ENCODE measurements at regions not wholly inside any gene's neighbourhood (a gene's known extent, or its start where the extent isn't known, plus 50 kb on each side); places are given as distances from the start of the nearest gene placed in this dataset.

- H3K4me2 ChIP-seq = peak overlapping the region; percentile 45
- no peak overlapping the region for H3K4me3 Mint-ChIP-seq
- H3K9ac ChIP-seq = no peak overlapping the region
- no peaks in the 10 kb centered on the region for H3K36me3 Mint-ChIP-seq
- no peak for DNase-seq (ENCODE audit: low spot score)
- no peaks in the 10 kb centered on the region for H3K9me3 ChIP-seq (ENCODE audit: low read depth)
- no peak overlapping the region for H3K27ac ChIP-seq
- no peaks in the 10 kb centered on the region for H3K9me3 Mint-ChIP-seq
- peak overlapping the region; percentile 5 for H3K27ac Mint-ChIP-seq
- no peaks in the 10 kb centered on the region for H4K20me1 ChIP-seq (ENCODE audit: low read depth)
- peaks cover 6% of the 10 kb centered on the region for H3K27me3 Mint-ChIP-seq (ENCODE audit: insufficient read depth, low read depth)
- no peak overlapping the region for H3K4me3 ChIP-seq
- TF ChIP-seq EZH2phosphoT487 (IDR thresholded peaks at IDR 0.05) (no peak), EZH2 (IDR thresholded peaks at IDR 0.05) (no peak)
- TF ChIP-seq, protein P1, sequence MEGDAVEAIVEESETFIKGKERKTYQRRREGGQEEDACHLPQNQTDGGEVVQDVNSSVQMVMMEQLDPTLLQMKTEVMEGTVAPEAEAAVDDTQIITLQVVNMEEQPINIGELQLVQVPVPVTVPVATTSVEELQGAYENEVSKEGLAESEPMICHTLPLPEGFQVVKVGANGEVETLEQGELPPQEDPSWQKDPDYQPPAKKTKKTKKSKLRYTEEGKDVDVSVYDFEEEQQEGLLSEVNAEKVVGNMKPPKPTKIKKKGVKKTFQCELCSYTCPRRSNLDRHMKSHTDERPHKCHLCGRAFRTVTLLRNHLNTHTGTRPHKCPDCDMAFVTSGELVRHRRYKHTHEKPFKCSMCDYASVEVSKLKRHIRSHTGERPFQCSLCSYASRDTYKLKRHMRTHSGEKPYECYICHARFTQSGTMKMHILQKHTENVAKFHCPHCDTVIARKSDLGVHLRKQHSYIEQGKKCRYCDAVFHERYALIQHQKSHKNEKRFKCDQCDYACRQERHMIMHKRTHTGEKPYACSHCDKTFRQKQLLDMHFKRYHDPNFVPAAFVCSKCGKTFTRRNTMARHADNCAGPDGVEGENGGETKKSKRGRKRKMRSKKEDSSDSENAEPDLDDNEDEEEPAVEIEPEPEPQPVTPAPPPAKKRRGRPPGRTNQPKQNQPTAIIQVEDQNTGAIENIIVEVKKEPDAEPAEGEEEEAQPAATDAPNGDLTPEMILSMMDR (IDR thresholded peaks at IDR 0.05) = no peak
- H3K4me1 Mint-ChIP-seq = peaks cover 24% of the 10 kb centered on the region
- H3K27me3 ChIP-seq = no peaks in the 10 kb centered on the region
- peaks cover 15% of the 10 kb centered on the region for H3K4me1 ChIP-seq
- no peaks in the 10 kb centered on the region for H3K36me3 ChIP-seq
- no peaks in the 10 kb centered on the region for H3F3A ChIP-seq (ENCODE audit: low read depth)
- H3K79me2 ChIP-seq (ENCODE audit: low read depth) = no peaks in the 10 kb centered on the region
- H2AFZ ChIP-seq (replicated peaks) = no peak overlapping the region
Measured at GRCh38 chr2:105674859-105675541, 69.7 kb upstream of the NCK2 start.

DNA sequence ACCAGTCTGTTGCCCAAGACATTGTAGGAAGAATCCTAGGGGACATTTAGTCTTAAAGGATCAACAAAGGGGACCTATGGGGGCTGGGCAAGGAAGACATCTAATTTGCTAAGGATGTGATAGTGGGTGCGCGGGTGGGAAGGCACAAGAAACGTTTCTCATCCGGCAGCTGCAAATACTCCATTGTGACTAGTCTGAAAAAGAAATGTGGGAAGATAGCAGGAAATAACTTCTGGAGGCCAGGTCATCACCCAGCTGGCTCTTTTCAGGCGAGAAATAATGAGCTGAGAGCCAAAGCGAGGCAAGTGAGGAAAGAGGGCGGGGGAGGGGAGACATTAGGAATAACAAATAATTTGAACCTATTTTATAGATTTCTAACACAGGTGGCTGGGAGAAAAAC, 70.3 kb upstream of the NCK2 start:
- Histone ChIP-seq H3K9ac (no peak overlapping the region), H3K4me3 (no peak overlapping the region), H3K27ac (no peak overlapping the region), H3K4me1 (peaks cover 15% of the 10 kb centered on the region), H3K4me2 (peak overlapping the region; percentile 45), H3F3A (ENCODE audit: low read depth) (no peaks in the 10 kb centered on the region), H2AFZ (replicated peaks) (no peak overlapping the region), H3K27me3 (no peaks in the 10 kb centered on the region), H3K79me2 (ENCODE audit: low read depth) (no peaks in the 10 kb centered on the region), H3K9me3 (ENCODE audit: low read depth) (no peaks in the 10 kb centered on the region), H4K20me1 (ENCODE audit: low read depth) (no peaks in the 10 kb centered on the region), H3K36me3 (no peaks in the 10 kb centered on the region)
- no peak for TF ChIP-seq EZH2phosphoT487 (IDR thresholded peaks at IDR 0.05)
- Mint-ChIP-seq H3K27me3 (ENCODE audit: insufficient read depth, low read depth) (peaks cover 9% of the 10 kb centered on the region), H3K4me1 (peaks cover 24% of the 10 kb centered on the region), H3K36me3 (no peaks in the 10 kb centered on the region), H3K9me3 (no peaks in the 10 kb centered on the region), H3K27ac (peak overlapping the region; percentile 5), H3K4me3 (peak overlapping the region; percentile 0)
- no peak for DNase-seq (ENCODE audit: low spot score)

DNA sequence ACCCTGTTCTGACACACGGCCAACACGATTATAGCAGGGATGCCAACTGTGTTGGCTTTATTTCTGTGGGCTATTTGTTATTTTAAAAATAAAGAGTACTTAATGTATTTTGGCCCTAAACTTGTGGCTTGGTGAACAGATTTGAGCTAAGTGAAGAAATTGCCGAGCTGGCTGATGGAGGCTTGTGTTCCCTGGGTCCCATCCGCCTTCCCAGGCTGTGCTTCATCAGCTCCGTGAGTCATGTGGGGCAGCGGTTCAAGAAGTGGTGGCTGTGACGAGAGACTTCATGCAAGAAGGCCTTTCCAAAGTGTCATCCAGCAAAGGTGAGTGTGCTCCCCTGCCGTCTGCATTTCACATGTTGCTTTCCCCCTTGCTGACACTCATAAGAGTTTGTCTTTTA, 73.6 kb upstream of the NCK2 start:
- no peak overlapping the region for H3K9ac ChIP-seq
- TF ChIP-seq, protein P1 (IDR thresholded peaks at IDR 0.05) = no peak
- no peaks in the 10 kb centered on the region for H3K27me3 ChIP-seq
- no peak overlapping the region for H3K27ac ChIP-seq
- DNase-seq (ENCODE audit: low spot score) = no peak
- peaks cover 14% of the 10 kb centered on the region for H3K27me3 Mint-ChIP-seq (ENCODE audit: insufficient read depth, low read depth)
- peaks cover 14% of the 10 kb centered on the region for H3K9me3 Mint-ChIP-seq
- H3K27ac Mint-ChIP-seq = no peak overlapping the region
- H3K4me3 Mint-ChIP-seq = no peak overlapping the region
- no peak overlapping the region for H2AFZ ChIP-seq (replicated peaks)
- H3K4me3 ChIP-seq = no peak overlapping the region
- no peaks in the 10 kb centered on the region for H3F3A ChIP-seq (ENCODE audit: low read depth)
- H3K79me2 ChIP-seq (ENCODE audit: low read depth) = no peaks in the 10 kb centered on the region
- H3K36me3 Mint-ChIP-seq = no peaks in the 10 kb centered on the region
- H3K4me2 ChIP-seq = no peak overlapping the region
- H3K4me1 Mint-ChIP-seq = peaks cover 24% of the 10 kb centered on the region
- peaks cover 15% of the 10 kb centered on the region for H3K4me1 ChIP-seq
- no peaks in the 10 kb centered on the region for H3K9me3 ChIP-seq (ENCODE audit: low read depth)
- no peaks in the 10 kb centered on the region for H3K36me3 ChIP-seq
- H4K20me1 ChIP-seq (ENCODE audit: low read depth) = no peaks in the 10 kb centered on the region

DNA sequence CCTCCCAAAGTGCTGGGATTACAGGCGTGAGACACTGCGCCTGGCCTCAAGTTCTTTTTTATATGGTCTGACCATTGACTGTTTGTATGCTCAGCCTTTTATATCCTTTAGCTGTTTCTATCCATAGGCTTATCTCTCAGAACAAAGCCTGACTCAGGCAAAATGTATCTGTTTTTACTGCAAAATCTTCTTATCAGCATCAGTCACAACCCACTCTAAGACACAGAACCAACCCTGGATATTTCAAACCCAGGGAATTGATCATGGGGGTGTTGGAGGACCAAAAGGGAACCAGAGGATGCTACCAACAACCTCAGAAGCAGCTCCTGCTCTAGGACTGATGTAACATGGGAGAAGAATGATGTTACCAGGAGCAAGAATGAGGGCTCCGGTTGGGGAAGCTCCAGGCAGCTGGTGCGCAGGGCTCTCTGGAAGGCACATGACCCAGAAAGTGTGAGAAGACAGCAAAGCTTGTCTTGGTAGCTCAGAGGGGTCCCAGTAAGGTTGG, 75.3 kb upstream of the NCK2 start:
- peaks cover 4% of the 10 kb centered on the region for H3K4me1 ChIP-seq
- no peak overlapping the region for H3K4me2 ChIP-seq
- H3K4me3 ChIP-seq = no peak overlapping the region
- H3K9ac ChIP-seq = no peak overlapping the region
- peaks cover 9% of the 10 kb centered on the region for H3K9me3 ChIP-seq (ENCODE audit: low read depth)
- Mint-ChIP-seq H3K4me1 (peaks cover 8% of the 10 kb centered on the region), H3K36me3 (no peaks in the 10 kb centered on the region), H3K9me3 (peaks cover 26% of the 10 kb centered on the region), H3K27me3 (ENCODE audit: insufficient read depth, low read depth) (peaks cover 8% of the 10 kb centered on the region), H3K27ac (no peak overlapping the region), H3K4me3 (no peak overlapping the region)
- H3K79me2 ChIP-seq (ENCODE audit: low read depth) = no peaks in the 10 kb centered on the region
- DNase-seq (ENCODE audit: low spot score) = no peak
- H3K36me3 ChIP-seq = peaks cover 6% of the 10 kb centered on the region
- H4K20me1 ChIP-seq (ENCODE audit: low read depth) = no peaks in the 10 kb centered on the region
- H3K27me3 ChIP-seq = no peaks in the 10 kb centered on the region
- H2AFZ ChIP-seq (replicated peaks) = no peak overlapping the region
- no peaks in the 10 kb centered on the region for H3F3A ChIP-seq (ENCODE audit: low read depth)
- no peak overlapping the region for H3K27ac ChIP-seq
- TF ChIP-seq, protein P1 (IDR thresholded peaks at IDR 0.05) = no peak
- TF ChIP-seq EZH2 (IDR thresholded peaks at IDR 0.05) = no peak
